Nephron (organoid): ENCODE measurements at regions not wholly inside any gene's neighbourhood (a gene's known extent, or its start where the extent isn't known, plus 50 kb on each side); places are given as distances from the start of the nearest gene placed in this dataset.
A peak's percentile ranks its signal among the peaks of the same experiment; 100 is the strongest.

Source experiments
- H3K27ac Mint-ChIP-seq, 3 experiments: 2 replicates each; pipeline ENCODE4 v1.8.0; 2020; ENCODE audit warnings: mixed read lengths in 3 of 3, mild to moderate bottlenecking in 2 of 3, moderate library complexity in 1 of 3
- H3K27me3 Mint-ChIP-seq: 2 replicates; pipeline ENCODE4 v1.8.0; 2021; ENCODE audit warnings: low read depth, mild to moderate bottlenecking, moderate library complexity, mixed read lengths
- H3K36me3 Mint-ChIP-seq: 2 replicates; pipeline ENCODE4 v1.8.0; 2020; ENCODE audit warnings: low read depth, mixed read lengths
- H3K4me1 Mint-ChIP-seq: 2 replicates; pipeline ENCODE4 v1.8.0; 2020; ENCODE audit warnings: mixed read lengths
- H3K4me3 Mint-ChIP-seq, 3 experiments: 2 replicates each; pipeline ENCODE4 v1.8.0; 2020; ENCODE audit warnings: mild to moderate bottlenecking in 3 of 3, mixed read lengths in 3 of 3, moderate library complexity in 2 of 3
- H3K9me3 Mint-ChIP-seq: 2 replicates; pipeline ENCODE4 v1.8.0; 2020; ENCODE audit warnings: mixed read lengths
- TF ChIP-seq, protein P1 (sequence below), 3 experiments: fragments of 200-600 bp; sonication (generic); IDR thresholded peaks; one replicate each; pipeline ENCODE4 v1.5.0; 2021; ENCODE audit warnings: antibody characterized with exemption in 3 of 3; ENCODE audit not compliant: unreplicated experiment in 3 of 3

DNA sequence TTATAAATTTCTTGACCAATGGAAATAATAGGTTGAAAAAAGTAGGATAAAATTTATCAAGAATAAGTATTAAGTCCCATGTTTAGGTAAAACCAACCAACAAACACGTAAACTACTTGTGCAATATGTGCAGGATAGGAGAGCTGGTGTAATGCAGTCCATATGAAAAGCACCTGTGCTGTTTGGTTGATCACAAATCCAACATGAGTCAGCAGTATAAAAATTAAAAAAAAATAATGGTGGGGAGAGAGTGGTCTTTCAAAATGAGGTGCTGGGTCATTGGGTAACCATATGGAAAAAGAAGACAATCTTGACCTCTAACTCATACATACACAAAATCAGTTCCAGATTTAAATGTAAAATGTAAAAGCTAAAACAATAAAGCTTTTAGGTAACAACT is 181.8 kb downstream of the HS3ST3B1 start:
- H3K9me3 Mint-ChIP-seq = peaks cover 7% of the 10 kb centered on the region
- H3K27ac Mint-ChIP-seq = no peak overlapping the region
- peaks cover 4% of the 10 kb centered on the region for H3K27me3 Mint-ChIP-seq
- H3K4me1 Mint-ChIP-seq = no peaks in the 10 kb centered on the region
- no peak overlapping the region for H3K4me3 Mint-ChIP-seq
- H3K36me3 Mint-ChIP-seq = no peaks in the 10 kb centered on the region
- TF ChIP-seq, protein P1, sequence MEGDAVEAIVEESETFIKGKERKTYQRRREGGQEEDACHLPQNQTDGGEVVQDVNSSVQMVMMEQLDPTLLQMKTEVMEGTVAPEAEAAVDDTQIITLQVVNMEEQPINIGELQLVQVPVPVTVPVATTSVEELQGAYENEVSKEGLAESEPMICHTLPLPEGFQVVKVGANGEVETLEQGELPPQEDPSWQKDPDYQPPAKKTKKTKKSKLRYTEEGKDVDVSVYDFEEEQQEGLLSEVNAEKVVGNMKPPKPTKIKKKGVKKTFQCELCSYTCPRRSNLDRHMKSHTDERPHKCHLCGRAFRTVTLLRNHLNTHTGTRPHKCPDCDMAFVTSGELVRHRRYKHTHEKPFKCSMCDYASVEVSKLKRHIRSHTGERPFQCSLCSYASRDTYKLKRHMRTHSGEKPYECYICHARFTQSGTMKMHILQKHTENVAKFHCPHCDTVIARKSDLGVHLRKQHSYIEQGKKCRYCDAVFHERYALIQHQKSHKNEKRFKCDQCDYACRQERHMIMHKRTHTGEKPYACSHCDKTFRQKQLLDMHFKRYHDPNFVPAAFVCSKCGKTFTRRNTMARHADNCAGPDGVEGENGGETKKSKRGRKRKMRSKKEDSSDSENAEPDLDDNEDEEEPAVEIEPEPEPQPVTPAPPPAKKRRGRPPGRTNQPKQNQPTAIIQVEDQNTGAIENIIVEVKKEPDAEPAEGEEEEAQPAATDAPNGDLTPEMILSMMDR (IDR thresholded peaks at IDR 0.05; ENCODE audit: unreplicated experiment in 3 of 3) = no peak

DNA sequence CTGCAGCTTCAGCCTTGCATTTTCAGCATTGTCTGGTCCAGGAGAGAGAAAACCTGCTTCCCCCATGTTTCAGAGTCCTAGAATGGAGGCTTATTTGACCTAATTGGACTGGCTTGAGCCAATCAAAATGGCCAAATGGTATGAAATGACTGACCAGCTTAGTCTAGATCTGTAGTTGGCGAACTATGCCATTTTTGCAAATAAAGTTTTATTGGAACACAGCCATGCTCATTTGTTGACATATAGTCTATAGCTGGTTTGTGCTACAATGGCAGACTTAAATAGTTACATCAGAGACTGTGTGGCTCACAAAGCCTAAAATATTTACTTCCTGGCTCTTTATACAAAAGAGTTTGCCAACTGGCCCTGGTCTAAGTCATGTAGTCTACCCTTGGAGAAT is 180.8 kb downstream of the HS3ST3B1 start:
- H3K4me3 Mint-ChIP-seq = no peak overlapping the region
- H3K4me1 Mint-ChIP-seq = no peaks in the 10 kb centered on the region
- peaks cover 4% of the 10 kb centered on the region for H3K27me3 Mint-ChIP-seq
- TF ChIP-seq, protein P1 (IDR thresholded peaks at IDR 0.05; ENCODE audit: unreplicated experiment in 3 of 3) = no peak
- peaks cover 9% of the 10 kb centered on the region for H3K9me3 Mint-ChIP-seq
- no peaks in the 10 kb centered on the region for H3K36me3 Mint-ChIP-seq
- H3K27ac Mint-ChIP-seq = no peak overlapping the region

DNA sequence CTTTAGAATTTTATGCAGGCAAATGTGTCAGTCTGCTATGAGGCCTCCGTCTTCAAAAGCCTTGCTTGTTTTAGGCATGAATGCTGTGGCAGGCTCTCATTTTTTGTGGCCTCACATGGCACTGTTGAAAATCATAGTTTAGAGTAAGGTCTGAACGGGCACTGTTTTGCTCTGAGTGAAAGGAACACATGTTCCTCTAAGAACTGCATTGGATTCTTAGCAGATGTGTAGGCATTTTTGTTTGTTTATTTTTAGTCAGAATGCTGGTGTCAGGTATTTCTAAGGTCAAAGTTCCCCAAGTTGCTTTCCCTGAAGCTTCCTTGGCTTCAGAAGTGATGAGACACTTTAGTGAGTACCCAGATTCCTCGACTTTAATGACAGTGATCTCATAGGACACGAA is 173.7 kb downstream of the HS3ST3B1 start:
- H3K4me1 Mint-ChIP-seq = peaks cover 5% of the 10 kb centered on the region
- H3K36me3 Mint-ChIP-seq = peaks cover 4% of the 10 kb centered on the region
- TF ChIP-seq, protein P1 (IDR thresholded peaks at IDR 0.05; ENCODE audit: unreplicated experiment in 3 of 3) = no peak
- H3K9me3 Mint-ChIP-seq = peaks cover 15% of the 10 kb centered on the region
- no peak overlapping the region for H3K4me3 Mint-ChIP-seq
- H3K27me3 Mint-ChIP-seq = peaks cover 4% of the 10 kb centered on the region
- H3K27ac Mint-ChIP-seq = no peak overlapping the region

DNA sequence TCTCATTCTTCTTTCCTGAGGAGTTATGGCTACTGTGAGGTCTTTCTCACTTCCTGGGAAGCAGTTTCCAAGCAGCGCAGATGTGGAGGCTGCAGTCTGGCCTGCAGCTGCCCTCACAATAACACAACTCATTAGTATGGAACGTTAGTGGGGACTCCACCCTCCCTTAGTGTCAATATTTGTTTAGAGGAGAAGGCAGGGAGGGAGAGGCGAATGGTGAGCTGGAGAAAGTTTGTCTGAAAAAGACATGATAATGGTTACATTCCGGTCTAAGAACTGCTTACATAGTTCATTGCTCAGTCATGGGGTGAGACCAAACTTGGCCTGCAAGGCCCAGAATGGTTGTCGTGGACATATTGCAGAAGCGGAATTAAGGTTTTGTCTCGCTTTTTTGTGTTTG is 170.2 kb downstream of the HS3ST3B1 start:
- H3K27ac Mint-ChIP-seq = peak overlapping the region; percentile 53 to 97 (median 94)
- TF ChIP-seq, protein P1 (IDR thresholded peaks at IDR 0.05; ENCODE audit: unreplicated experiment in 3 of 3) = no peak
- no peaks in the 10 kb centered on the region for H3K27me3 Mint-ChIP-seq
- H3K4me1 Mint-ChIP-seq = peaks cover 10% of the 10 kb centered on the region
- H3K36me3 Mint-ChIP-seq = peaks cover 4% of the 10 kb centered on the region
- H3K4me3 Mint-ChIP-seq = peak overlapping the region in 1 of 3 experiments; percentile 43
- H3K9me3 Mint-ChIP-seq = peaks cover 9% of the 10 kb centered on the region

- peak overlapping the region; percentile 53 to 97 (median 94) for H3K27ac Mint-ChIP-seq
- H3K27me3 Mint-ChIP-seq = no peaks in the 10 kb centered on the region
- H3K4me1 Mint-ChIP-seq = peaks cover 10% of the 10 kb centered on the region
- no peak overlapping the region for H3K4me3 Mint-ChIP-seq
- H3K36me3 Mint-ChIP-seq = peaks cover 4% of the 10 kb centered on the region
- TF ChIP-seq, protein P1 (IDR thresholded peaks at IDR 0.05; ENCODE audit: unreplicated experiment in 3 of 3) = no peak
- H3K9me3 Mint-ChIP-seq = peaks cover 9% of the 10 kb centered on the region
Measured at GRCh38 chr17:14470417-14470816, 169.5 kb downstream of the HS3ST3B1 start.

DNA sequence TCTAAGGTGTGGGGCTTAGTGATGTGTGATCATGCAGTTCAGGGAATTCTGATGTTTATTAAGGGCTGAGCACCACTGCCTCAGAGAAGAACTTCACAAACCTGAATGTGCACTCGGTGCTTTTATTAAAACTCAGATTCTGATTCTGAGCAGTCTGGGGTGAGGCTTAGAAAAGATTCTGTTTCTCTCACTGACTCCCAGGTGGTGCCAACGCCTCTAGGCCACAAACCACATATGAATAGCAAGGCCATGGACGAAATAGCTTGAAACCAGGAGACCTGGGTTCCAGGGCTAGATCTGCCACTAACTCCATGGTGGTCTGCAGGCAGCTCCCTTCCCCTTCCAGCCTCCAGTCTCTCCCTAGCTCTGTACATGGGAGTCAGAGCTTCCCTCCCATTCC is 169.1 kb downstream of the HS3ST3B1 start:
- TF ChIP-seq, protein P1 (IDR thresholded peaks at IDR 0.05; ENCODE audit: unreplicated experiment in 3 of 3) = no peak
- Mint-ChIP-seq H3K4me3 (no peak overlapping the region), H3K27me3 (no peaks in the 10 kb centered on the region), H3K9me3 (peaks cover 5% of the 10 kb centered on the region), H3K27ac (peak overlapping the region in 1 of 3 experiments; percentile 97), H3K36me3 (no peaks in the 10 kb centered on the region), H3K4me1 (peaks cover 14% of the 10 kb centered on the region)
